CD4-positive, alpha-beta T cell treated with Interleukin-15 for 1 hour (primary cell): ENCODE measurements at regions not wholly inside any gene's neighbourhood (a gene's known extent, or its start where the extent isn't known, plus 50 kb on each side); places are given as distances from the start of the nearest gene placed in this dataset.

ENCODE experiments used
- DNase-seq: peaks from one replicate; pipeline ENCODE4 v3.0.0-alpha.2; 2020

GRCh38 chr22:49582181-49582580 lies 245.5 kb downstream of the BRD1 start:
- DNase-seq = no peak

GRCh38 chr22:49580024-49580423 lies 247.6 kb downstream of the BRD1 start:
- DNase-seq = no peak

GRCh38 chr22:49577168-49578060 lies 250.3 kb downstream of the BRD1 start:
- DNase-seq = no peak

- no peak for DNase-seq
These were observed 251.2 kb downstream of the BRD1 start for GRCh38 chr22:49576241-49577141.

GRCh38 chr22:49575703-49576081 lies 252.0 kb downstream of the BRD1 start:
- no peak for DNase-seq

GRCh38 chr22:49574881-49575702 lies 252.6 kb downstream of the BRD1 start:
- DNase-seq = no peak

- DNase-seq = no peak
These were observed 253.3 kb downstream of the BRD1 start for GRCh38 chr22:49574205-49574880.

GRCh38 chr22:49573109-49573765 lies 254.4 kb downstream of the BRD1 start:
- DNase-seq = no peak

GRCh38 chr22:49571326-49571725 lies 256.3 kb downstream of the BRD1 start:
- no peak for DNase-seq

- DNase-seq = no peak
These were observed 257.4 kb downstream of the BRD1 start for GRCh38 chr22:49570032-49570848.

- DNase-seq = no peak
These were observed 258.2 kb downstream of the BRD1 start for GRCh38 chr22:49569286-49570031.

- DNase-seq = no peak
These were observed 258.9 kb downstream of the BRD1 start for GRCh38 chr22:49568751-49569285.

- no peak for DNase-seq
These were observed 259.5 kb downstream of the BRD1 start for GRCh38 chr22:49567899-49568750.

GRCh38 chr22:49566693-49567092 lies 261.0 kb downstream of the BRD1 start:
- DNase-seq = no peak

- DNase-seq = no peak
These were observed 261.5 kb downstream of the BRD1 start for GRCh38 chr22:49566141-49566541.

GRCh38 chr22:49565516-49565855 lies 262.2 kb downstream of the BRD1 start:
- no peak for DNase-seq

GRCh38 chr22:49564666-49565515 lies 262.8 kb downstream of the BRD1 start:
- DNase-seq = no peak

- no peak for DNase-seq
These were observed 263.6 kb downstream of the BRD1 start for GRCh38 chr22:49564054-49564453.
